Activated T-cell treated with anti-CD3 and anti-CD28 coated beads, Interleukin-2, amount 50 U/mL, for 24 hours (primary cell): ENCODE measurements at regions not wholly inside any gene's neighbourhood (a gene's known extent, or its start where the extent isn't known, plus 50 kb on each side); places are given as distances from the start of the nearest gene placed in this dataset.

Experiments used
- DNase-seq: peaks from one replicate; pipeline ENCODE4 v3.0.0-alpha.2; 2020
- H3K27ac Mint-ChIP-seq: 2 replicates; pipeline ENCODE4 v1.8.0; 2020; ENCODE audit warnings: mild to moderate bottlenecking, mixed read lengths
- H3K27me3 Mint-ChIP-seq: 2 replicates; pipeline ENCODE4 v1.8.0; 2020; ENCODE audit warnings: mixed read lengths
- H3K36me3 Mint-ChIP-seq: 2 replicates; pipeline ENCODE4 v1.8.0; 2020; ENCODE audit warnings: low read depth, mixed read lengths
- H3K4me1 Mint-ChIP-seq: 2 replicates; pipeline ENCODE4 v1.8.0; 2020; ENCODE audit warnings: low read depth, mixed read lengths
- H3K4me3 Mint-ChIP-seq: 2 replicates; pipeline ENCODE4 v1.8.0; 2020; ENCODE audit warnings: mild to moderate bottlenecking, moderate library complexity, mixed read lengths
- H3K9me3 Mint-ChIP-seq: 2 replicates; pipeline ENCODE4 v1.8.0; 2020; ENCODE audit warnings: mixed read lengths

GRCh38 chr6:163718537-163718936 lies 304.0 kb downstream of the QKI start:
- no peaks in the 10 kb centered on the region for H3K4me1 Mint-ChIP-seq

GRCh38 chr6:163717106-163717764 lies 302.7 kb downstream of the QKI start:
- Mint-ChIP-seq H3K27ac (no peak overlapping the region), H3K4me1 (peaks cover 7% of the 10 kb centered on the region), H3K36me3 (no peaks in the 10 kb centered on the region), H3K27me3 (peaks cover 11% of the 10 kb centered on the region), H3K9me3 (no peaks in the 10 kb centered on the region), H3K4me3 (no peak overlapping the region)
- no peak for DNase-seq

More at GRCh38 chr6:163718537-163718936, 304.0 kb downstream of the QKI start:
- H3K36me3 Mint-ChIP-seq = no peaks in the 10 kb centered on the region
- H3K27me3 Mint-ChIP-seq = peaks cover 8% of the 10 kb centered on the region
- H3K27ac Mint-ChIP-seq = no peak overlapping the region
- no peak for DNase-seq
- no peak overlapping the region for H3K4me3 Mint-ChIP-seq
- no peaks in the 10 kb centered on the region for H3K9me3 Mint-ChIP-seq

DNA sequence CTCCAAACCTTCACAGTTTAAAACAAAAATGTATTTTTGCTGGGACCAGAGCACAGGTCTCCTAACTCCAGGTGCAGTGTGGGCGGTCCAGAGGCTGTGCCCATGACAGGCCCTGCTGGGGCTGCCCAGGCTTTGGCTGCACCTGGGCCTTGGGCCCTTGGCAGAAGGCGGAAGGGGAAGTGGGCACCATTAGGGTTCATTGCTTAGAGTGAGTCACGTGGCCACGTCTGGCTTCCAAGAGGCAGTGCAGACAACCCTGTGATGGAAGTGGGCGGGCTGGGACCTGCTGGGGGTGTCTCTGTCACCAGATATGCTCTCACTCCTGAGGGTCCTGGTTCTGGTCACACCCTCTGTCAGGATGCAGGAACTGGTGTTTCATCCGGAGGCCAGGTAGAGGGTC lies 302.2 kb downstream of the QKI start:
- peaks cover 7% of the 10 kb centered on the region for H3K4me1 Mint-ChIP-seq
- H3K27me3 Mint-ChIP-seq = peaks cover 11% of the 10 kb centered on the region
- no peak overlapping the region for H3K4me3 Mint-ChIP-seq
- DNase-seq = no peak
- no peak overlapping the region for H3K27ac Mint-ChIP-seq
- H3K9me3 Mint-ChIP-seq = no peaks in the 10 kb centered on the region
- no peaks in the 10 kb centered on the region for H3K36me3 Mint-ChIP-seq

GRCh38 chr6:163715846-163716245 lies 301.3 kb downstream of the QKI start:
- Mint-ChIP-seq H3K27me3 (peaks cover 11% of the 10 kb centered on the region), H3K36me3 (no peaks in the 10 kb centered on the region), H3K4me1 (peaks cover 7% of the 10 kb centered on the region), H3K9me3 (no peaks in the 10 kb centered on the region), H3K4me3 (no peak overlapping the region), H3K27ac (no peak overlapping the region)
- no peak for DNase-seq

DNA sequence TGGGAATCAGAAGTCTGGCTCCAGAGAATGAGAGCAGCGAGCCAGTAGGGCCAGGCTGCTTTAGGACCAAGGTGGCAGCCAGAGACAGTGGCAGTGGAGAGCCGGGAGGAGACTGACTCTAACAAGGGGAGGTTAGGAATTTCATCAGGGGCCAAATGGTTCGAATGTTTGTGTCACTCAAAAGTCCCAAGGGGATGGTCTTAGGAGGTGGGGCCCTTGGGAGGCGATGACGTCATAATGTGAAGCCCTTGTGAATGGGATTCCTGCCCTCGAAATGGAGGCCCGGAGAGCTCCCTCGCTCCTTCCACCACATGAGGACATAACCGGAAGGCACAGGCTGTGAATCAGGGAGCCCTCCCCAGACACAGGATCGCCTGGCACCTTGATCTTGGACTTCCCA lies 299.7 kb downstream of the QKI start:
- H3K36me3 Mint-ChIP-seq = no peaks in the 10 kb centered on the region
- H3K4me3 Mint-ChIP-seq = no peak overlapping the region

DNA sequence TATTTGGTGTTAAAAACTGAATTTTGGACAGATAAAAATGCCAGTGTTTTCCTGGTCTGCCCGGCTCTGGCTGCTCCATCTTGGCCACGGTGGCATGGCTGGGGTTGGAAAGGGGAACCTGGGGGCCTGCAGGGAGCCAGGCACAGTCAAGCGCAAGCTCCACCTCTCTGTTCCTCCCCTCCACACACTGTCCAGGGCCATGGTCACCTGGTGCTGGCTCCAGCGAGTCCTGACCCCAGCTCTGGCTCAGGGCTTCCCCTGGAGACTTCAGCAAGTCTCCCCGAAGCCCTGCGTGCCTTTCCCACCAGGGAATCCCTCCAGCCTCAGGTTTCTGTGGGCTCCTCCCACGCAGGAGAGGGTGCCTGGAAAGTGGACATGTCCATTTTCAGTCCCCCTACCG lies 298.5 kb downstream of the QKI start:
- H3K4me1 Mint-ChIP-seq = peaks cover 7% of the 10 kb centered on the region
- H3K27ac Mint-ChIP-seq = no peak overlapping the region
- DNase-seq = no peak
- no peaks in the 10 kb centered on the region for H3K36me3 Mint-ChIP-seq
- H3K4me3 Mint-ChIP-seq = no peak overlapping the region
- H3K27me3 Mint-ChIP-seq = peaks cover 11% of the 10 kb centered on the region
- no peaks in the 10 kb centered on the region for H3K9me3 Mint-ChIP-seq

More for the DNA sequence above, 299.7 kb downstream of the QKI start:
- H3K4me1 Mint-ChIP-seq = peaks cover 7% of the 10 kb centered on the region
- H3K27ac Mint-ChIP-seq = no peak overlapping the region
- H3K9me3 Mint-ChIP-seq = no peaks in the 10 kb centered on the region
- no peak for DNase-seq
- H3K27me3 Mint-ChIP-seq = peaks cover 11% of the 10 kb centered on the region

DNA sequence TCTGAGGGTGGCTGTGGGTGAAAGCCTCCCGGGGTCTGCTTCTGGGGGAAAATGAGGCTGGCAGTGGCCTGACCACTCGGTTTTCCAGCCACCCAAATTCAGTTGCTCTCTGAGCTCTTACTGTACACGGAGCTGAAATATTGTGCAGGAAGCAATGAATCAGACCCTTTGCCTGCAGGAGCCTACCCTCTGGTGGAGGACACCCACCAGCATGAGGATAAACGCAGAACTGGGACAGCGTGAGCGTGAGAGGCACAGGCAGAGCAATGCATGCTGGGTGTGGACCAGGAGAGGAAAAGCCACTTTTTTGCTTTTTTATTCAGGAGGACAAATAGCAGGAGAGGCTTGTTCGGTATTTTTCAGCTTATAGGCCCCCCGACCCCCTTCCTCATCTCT lies 298.0 kb downstream of the QKI start:
- no peak overlapping the region for H3K27ac Mint-ChIP-seq

DNA sequence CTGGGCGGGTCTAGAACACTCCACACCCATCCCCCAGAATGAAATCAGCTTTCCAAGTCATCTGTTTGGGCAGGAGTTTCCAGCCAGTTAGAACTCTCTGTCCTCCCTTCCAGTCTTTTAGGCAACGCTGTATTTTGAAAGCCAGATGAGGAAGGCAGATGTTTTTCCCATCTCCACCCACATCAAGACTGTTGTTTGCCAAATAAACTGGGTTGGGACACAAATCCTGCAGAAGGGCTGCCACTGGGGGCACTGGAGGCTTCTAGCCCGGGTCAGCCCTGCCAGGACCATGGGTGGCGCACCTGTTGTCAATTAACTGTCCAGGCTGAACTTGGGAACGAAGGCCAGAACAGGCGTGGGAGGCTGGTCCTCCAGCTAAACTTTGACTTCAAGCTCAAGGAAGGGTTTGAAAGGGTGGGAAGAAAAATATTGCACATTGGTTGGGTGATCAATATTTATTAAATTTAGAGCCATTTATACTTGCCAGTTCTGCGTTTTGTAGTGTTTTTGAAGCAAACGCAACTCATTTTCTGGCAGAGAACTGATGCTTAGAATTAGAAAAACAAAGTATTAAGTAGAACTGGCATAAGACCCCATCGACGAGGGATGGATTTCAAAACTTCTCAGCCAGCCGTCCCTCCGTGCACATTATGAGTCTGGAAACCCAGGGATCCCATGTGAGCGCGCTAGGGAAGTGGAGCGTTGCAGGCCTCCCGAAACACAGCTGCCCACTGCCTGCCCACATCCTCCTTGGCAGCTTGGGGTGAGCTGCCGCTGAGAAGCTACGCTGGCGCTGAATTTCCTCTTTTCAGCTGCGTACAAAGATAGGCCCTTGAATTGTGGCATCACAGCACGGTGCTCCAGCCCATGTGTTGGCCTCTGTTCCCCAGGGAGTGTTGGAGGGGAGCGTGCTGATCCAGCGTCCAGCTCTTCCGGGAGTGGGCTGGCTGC lies 297.4 kb downstream of the QKI start:
- Mint-ChIP-seq H3K27me3 (peaks cover 11% of the 10 kb centered on the region), H3K27ac (no peak overlapping the region), H3K36me3 (no peaks in the 10 kb centered on the region), H3K4me3 (no peak overlapping the region), H3K9me3 (no peaks in the 10 kb centered on the region), H3K4me1 (peaks cover 7% of the 10 kb centered on the region)
- DNase-seq = no peak

More for the DNA sequence above, 298.0 kb downstream of the QKI start:
- peaks cover 11% of the 10 kb centered on the region for H3K27me3 Mint-ChIP-seq
- H3K4me1 Mint-ChIP-seq = peaks cover 7% of the 10 kb centered on the region
- DNase-seq = no peak
- H3K4me3 Mint-ChIP-seq = no peak overlapping the region
- no peaks in the 10 kb centered on the region for H3K9me3 Mint-ChIP-seq
- no peaks in the 10 kb centered on the region for H3K36me3 Mint-ChIP-seq

- Mint-ChIP-seq H3K4me1 (peaks cover 7% of the 10 kb centered on the region), H3K9me3 (no peaks in the 10 kb centered on the region), H3K4me3 (no peak overlapping the region), H3K36me3 (no peaks in the 10 kb centered on the region), H3K27ac (no peak overlapping the region), H3K27me3 (peaks cover 11% of the 10 kb centered on the region)
- no peak for DNase-seq
These were observed 296.3 kb downstream of the QKI start for GRCh38 chr6:163710532-163711470.

DNA sequence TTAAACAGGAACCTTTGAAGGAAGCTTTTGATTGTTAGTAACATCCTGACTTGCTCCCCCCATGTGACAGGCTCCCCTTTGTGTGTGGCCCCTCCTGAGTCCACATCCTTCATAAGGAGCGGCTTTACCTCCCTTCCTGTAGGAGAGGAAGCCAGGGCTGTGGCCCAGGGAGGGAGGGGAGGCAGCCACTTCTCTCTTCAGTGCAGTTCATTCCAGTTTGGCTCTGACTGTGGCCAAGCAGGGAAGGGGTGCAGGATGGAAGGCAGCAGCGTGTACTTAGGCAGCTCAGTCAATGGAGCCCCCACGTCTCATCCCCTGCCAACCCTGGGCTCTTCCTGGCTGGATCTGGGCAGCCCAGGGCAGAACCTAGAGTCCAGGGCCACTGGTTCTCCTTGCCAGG lies 295.2 kb downstream of the QKI start:
- Mint-ChIP-seq H3K4me1 (peaks cover 7% of the 10 kb centered on the region), H3K4me3 (no peak overlapping the region), H3K36me3 (no peaks in the 10 kb centered on the region), H3K27ac (no peak overlapping the region), H3K27me3 (peaks cover 11% of the 10 kb centered on the region), H3K9me3 (no peaks in the 10 kb centered on the region)
- DNase-seq = no peak

GRCh38 chr6:163709255-163709654 lies 294.7 kb downstream of the QKI start:
- no peaks in the 10 kb centered on the region for H3K9me3 Mint-ChIP-seq
- DNase-seq = no peak
- no peak overlapping the region for H3K4me3 Mint-ChIP-seq
- no peaks in the 10 kb centered on the region for H3K36me3 Mint-ChIP-seq
- no peak overlapping the region for H3K27ac Mint-ChIP-seq
- H3K4me1 Mint-ChIP-seq = peaks cover 7% of the 10 kb centered on the region
- H3K27me3 Mint-ChIP-seq = peaks cover 7% of the 10 kb centered on the region

DNA sequence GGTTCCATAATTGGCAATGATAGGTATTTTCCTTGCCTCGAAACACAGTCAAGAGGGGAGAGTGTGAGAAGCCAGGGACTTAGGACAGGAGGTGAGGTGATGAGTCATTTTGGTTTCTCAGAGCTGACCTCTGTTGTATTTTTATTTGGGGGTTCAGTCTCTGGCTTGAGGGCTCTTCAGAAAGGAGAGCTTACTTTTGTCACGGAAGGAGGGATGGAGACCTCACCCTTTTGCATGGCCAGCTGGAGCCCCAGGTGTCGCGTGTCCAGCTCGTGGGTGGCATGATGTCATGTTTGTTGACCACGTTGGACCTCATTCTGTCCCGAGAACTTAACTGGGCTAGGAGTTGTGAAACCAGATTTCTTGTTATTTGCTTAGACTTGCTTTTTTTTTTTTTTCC lies 293.9 kb downstream of the QKI start:
- H3K27me3 Mint-ChIP-seq = peaks cover 3% of the 10 kb centered on the region
- H3K9me3 Mint-ChIP-seq = no peaks in the 10 kb centered on the region
- H3K4me3 Mint-ChIP-seq = no peak overlapping the region
- no peak overlapping the region for H3K27ac Mint-ChIP-seq
- no peak for DNase-seq
- H3K36me3 Mint-ChIP-seq = no peaks in the 10 kb centered on the region
- H3K4me1 Mint-ChIP-seq = peaks cover 7% of the 10 kb centered on the region

GRCh38 chr6:163707387-163708355 lies 293.2 kb downstream of the QKI start:
- Mint-ChIP-seq H3K27me3 (peaks cover 3% of the 10 kb centered on the region), H3K9me3 (no peaks in the 10 kb centered on the region), H3K4me3 (no peak overlapping the region), H3K4me1 (peaks cover 4% of the 10 kb centered on the region), H3K27ac (no peak overlapping the region), H3K36me3 (no peaks in the 10 kb centered on the region)
- no peak for DNase-seq
